MG63 (cell line): ENCODE measurements at regions not wholly inside any gene's neighbourhood (a gene's known extent, or its start where the extent isn't known, plus 50 kb on each side); places are given as distances from the start of the nearest gene placed in this dataset.

ENCODE experiments used
- DNase-seq: peaks from one replicate; pipeline ENCODE4 v3.0.0-alpha.2; 2020
- H3K27me3 ChIP-seq: fragments of 250-450 bp; sonication (Bioruptor Pico); 2 replicates; pipeline ENCODE4 v1.5.1; 2020; ENCODE audit warnings: mild to moderate bottlenecking, moderate library complexity
- H3K36me3 ChIP-seq: fragments of 250-450 bp; sonication (Bioruptor Pico); 2 replicates; pipeline ENCODE4 v1.5.1; 2020; ENCODE audit warnings: mild to moderate bottlenecking, moderate library complexity
- H3K4me3 ChIP-seq: fragments of 250-450 bp; sonication (Bioruptor Pico); 2 replicates; pipeline ENCODE4 v1.5.1; 2020; ENCODE audit warnings: mild to moderate bottlenecking, moderate library complexity
- H3K9me3 ChIP-seq: fragments of 250-450 bp; sonication (Bioruptor Pico); 2 replicates; pipeline ENCODE4 v1.5.1; 2020; ENCODE audit warnings: mild to moderate bottlenecking, moderate library complexity

DNA sequence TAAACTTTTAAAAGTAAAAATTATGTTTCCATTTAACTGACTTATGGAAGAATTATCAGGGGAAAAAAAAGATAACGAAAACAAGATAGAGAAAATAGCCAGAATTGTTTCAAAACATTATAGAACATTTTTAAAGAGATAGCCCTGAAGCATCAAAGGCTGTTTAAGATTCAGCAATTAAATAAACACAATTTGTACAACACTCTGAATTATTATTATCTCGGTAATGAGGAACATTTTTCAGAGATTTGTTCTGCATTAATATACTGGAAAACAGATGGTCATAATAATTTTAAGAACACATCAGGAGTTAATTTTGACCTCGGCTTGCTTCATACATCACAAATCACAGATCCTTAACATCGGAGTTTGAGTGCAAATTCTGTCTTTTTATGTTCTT, 643.8 kb downstream of the SORCS1 start:
- H3K9me3 ChIP-seq: no peaks in the 10 kb centered on the region
- no peaks in the 10 kb centered on the region for H3K36me3 ChIP-seq
- no peak overlapping the region for H3K4me3 ChIP-seq
- no peak for DNase-seq
- no peaks in the 10 kb centered on the region for H3K27me3 ChIP-seq

GRCh38 chr10:106519376-106520030, 645.0 kb downstream of the SORCS1 start:
- H3K36me3 ChIP-seq: no peaks in the 10 kb centered on the region
- H3K9me3 ChIP-seq: no peaks in the 10 kb centered on the region
- H3K27me3 ChIP-seq: no peaks in the 10 kb centered on the region
- DNase-seq: peak; percentile 28
- H3K4me3 ChIP-seq: no peak overlapping the region

GRCh38 chr10:106515206-106515790, 649.2 kb downstream of the SORCS1 start:
- peak; percentile 51 for DNase-seq
- no peak overlapping the region for H3K4me3 ChIP-seq
- no peaks in the 10 kb centered on the region for H3K9me3 ChIP-seq

GRCh38 chr10:106513352-106513771, 651.1 kb downstream of the SORCS1 start:
- H3K4me3 ChIP-seq: no peak overlapping the region
- H3K27me3 ChIP-seq: no peaks in the 10 kb centered on the region
- no peak for DNase-seq
- H3K9me3 ChIP-seq: no peaks in the 10 kb centered on the region
- no peaks in the 10 kb centered on the region for H3K36me3 ChIP-seq

More at GRCh38 chr10:106515206-106515790, 649.2 kb downstream of the SORCS1 start:
- H3K27me3 ChIP-seq: no peaks in the 10 kb centered on the region
- no peaks in the 10 kb centered on the region for H3K36me3 ChIP-seq

GRCh38 chr10:106511917-106512316, 652.6 kb downstream of the SORCS1 start:
- Histone ChIP-seq H3K36me3 (no peaks in the 10 kb centered on the region), H3K27me3 (no peaks in the 10 kb centered on the region), H3K4me3 (no peak overlapping the region), H3K9me3 (no peaks in the 10 kb centered on the region)
- DNase-seq: no peak

DNA sequence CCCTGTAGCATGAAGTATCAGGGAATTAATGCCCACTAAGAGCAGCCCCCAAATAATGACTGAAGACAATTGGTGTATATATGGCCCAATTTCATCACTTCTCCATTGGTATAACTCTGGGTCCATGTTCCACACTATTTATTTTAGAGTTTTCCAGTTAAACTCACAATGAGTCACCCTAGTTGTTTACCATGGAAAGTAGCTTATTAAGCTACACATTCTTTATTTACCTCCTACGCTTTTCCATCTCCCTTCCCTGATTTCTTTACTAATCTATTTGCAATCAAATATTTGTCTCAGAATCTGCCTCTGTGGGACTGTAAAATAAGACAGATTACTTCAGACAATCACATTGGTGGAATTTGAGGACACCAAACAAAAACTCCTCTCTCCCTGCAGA, 655.6 kb downstream of the SORCS1 start:
- Histone ChIP-seq H3K9me3 (no peaks in the 10 kb centered on the region; the same call in 1 of the 2 replicates), H3K4me3 (no peak overlapping the region), H3K27me3 (no peaks in the 10 kb centered on the region), H3K36me3 (no peaks in the 10 kb centered on the region)
- DNase-seq: no peak

DNA sequence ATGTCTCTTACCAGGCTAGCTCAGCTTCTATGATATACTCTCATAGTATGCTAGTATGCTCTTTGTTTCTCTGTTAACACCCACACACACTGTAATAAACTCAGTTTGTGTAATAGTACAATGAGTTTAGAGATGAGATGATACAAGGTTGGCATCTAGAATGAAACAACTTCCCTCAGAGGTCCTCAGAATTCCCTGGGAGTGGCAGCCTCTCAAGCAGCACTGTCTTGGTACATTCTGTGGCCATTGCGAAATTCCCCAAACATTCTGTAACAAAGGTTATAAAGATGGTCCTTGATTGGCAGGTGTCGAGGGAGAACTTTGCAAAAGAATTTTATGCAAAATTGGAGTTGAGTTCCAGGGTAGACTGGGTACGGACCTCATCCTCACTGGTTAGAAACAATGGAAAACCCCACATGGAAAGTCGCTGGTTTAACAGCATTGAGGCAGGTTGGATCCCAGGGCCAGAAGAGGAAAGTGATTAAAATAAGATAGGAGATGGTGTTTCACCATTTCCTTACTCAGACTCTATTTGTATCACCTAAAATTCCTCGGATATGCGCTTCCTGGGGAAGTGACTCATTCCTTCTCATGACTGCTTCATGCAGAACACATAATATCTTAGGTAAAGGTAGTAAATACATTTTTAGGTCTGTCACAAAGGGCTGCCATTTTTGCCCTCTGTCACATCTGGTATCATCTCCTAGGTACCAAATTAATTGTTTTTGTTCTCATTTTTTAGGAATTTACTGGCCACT, 657.8 kb downstream of the SORCS1 start:
- no peaks in the 10 kb centered on the region; the same call in 1 of the 2 replicates for H3K9me3 ChIP-seq
- no peaks in the 10 kb centered on the region for H3K36me3 ChIP-seq
- peak; percentile 17 for DNase-seq
- H3K27me3 ChIP-seq: no peaks in the 10 kb centered on the region
- no peak overlapping the region for H3K4me3 ChIP-seq

DNA sequence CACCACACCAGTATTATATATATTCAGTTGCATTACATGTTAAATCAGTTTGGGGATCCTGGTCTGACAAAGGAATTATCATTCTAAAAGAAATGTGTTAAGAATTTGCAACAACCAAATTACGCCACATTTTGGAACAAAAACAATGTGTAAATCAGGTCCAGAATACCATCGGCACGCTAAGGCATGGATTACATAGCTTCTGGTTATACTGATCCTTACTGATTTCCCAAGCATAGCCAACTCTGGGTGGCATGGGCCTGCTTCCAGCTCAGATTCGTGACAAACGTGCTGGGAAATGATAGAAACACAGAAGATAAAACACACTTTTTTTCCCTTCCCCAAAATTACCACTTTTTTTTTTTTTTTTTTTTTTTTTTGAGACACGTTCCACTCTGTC, 660.0 kb downstream of the SORCS1 start:
- DNase-seq: peak; percentile 67
- no peaks in the 10 kb centered on the region for H3K27me3 ChIP-seq
- peak overlapping the region; percentile 13; the same call in 1 of the 2 replicates for H3K4me3 ChIP-seq
- H3K36me3 ChIP-seq: no peaks in the 10 kb centered on the region
- H3K9me3 ChIP-seq: no peaks in the 10 kb centered on the region; the same call in 1 of the 2 replicates

DNA sequence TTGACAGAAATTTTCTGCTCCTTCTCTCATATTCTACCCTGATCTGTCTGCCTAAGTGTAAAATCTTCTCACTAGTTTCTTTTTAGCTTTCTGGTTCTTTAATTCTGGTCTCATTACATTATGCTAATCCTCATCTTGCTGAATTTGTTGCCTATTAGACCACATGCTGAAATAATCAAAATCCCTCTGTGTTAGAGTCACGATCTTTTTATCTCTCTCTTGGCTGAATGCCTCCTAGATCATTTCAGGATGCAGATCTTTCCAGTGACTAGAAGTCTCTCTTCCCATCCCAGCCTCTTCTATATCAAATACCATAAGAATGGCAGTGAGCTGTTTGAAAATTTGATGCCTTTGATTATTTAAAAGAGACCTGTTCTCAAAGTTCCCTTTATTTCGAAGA, 661.9 kb downstream of the SORCS1 start:
- Histone ChIP-seq H3K36me3 (no peaks in the 10 kb centered on the region), H3K4me3 (no peak overlapping the region), H3K9me3 (no peaks in the 10 kb centered on the region; the same call in 1 of the 2 replicates), H3K27me3 (no peaks in the 10 kb centered on the region)
- DNase-seq: no peak

GRCh38 chr10:106500925-106501525, 663.5 kb downstream of the SORCS1 start:
- Histone ChIP-seq H3K4me3 (no peak overlapping the region), H3K9me3 (no peaks in the 10 kb centered on the region; the same call in 1 of the 2 replicates), H3K27me3 (no peaks in the 10 kb centered on the region), H3K36me3 (no peaks in the 10 kb centered on the region)
- DNase-seq: no peak

GRCh38 chr10:106500041-106500924, 664.2 kb downstream of the SORCS1 start:
- Histone ChIP-seq H3K27me3 (no peaks in the 10 kb centered on the region), H3K4me3 (no peak overlapping the region), H3K9me3 (no peaks in the 10 kb centered on the region), H3K36me3 (no peaks in the 10 kb centered on the region)
- DNase-seq: no peak

GRCh38 chr10:106499448-106499847, 665.1 kb downstream of the SORCS1 start:
- no peaks in the 10 kb centered on the region for H3K9me3 ChIP-seq

GRCh38 chr10:106498675-106499074, 665.8 kb downstream of the SORCS1 start:
- no peak for DNase-seq
- Histone ChIP-seq H3K9me3 (no peaks in the 10 kb centered on the region), H3K36me3 (no peaks in the 10 kb centered on the region), H3K27me3 (no peaks in the 10 kb centered on the region), H3K4me3 (no peak overlapping the region)

More at GRCh38 chr10:106499448-106499847, 665.1 kb downstream of the SORCS1 start:
- H3K27me3 ChIP-seq: no peaks in the 10 kb centered on the region
- no peaks in the 10 kb centered on the region for H3K36me3 ChIP-seq
- no peak overlapping the region for H3K4me3 ChIP-seq
- no peak for DNase-seq

DNA sequence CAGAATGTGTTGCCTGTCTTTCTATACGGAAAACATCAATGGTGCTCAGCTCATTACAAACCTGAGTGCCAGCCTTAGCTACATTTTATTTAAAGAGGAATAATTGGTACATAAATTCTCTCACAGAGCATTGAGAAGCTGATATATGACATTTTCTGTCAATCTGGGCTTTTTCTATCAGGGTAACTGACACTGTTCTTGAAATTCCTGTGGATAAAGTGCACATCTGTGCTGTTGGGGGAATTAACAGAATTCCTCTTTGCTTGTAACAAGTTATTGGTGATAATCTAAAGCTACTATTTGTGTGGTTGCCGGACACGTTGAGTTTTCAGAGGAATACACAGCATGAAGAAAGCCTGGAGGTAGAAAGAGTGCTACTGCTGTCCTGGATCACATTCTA, 668.6 kb downstream of the SORCS1 start:
- H3K36me3 ChIP-seq: no peaks in the 10 kb centered on the region
- H3K4me3 ChIP-seq: no peak overlapping the region
- no peak for DNase-seq
- no peaks in the 10 kb centered on the region for H3K27me3 ChIP-seq
- no peaks in the 10 kb centered on the region for H3K9me3 ChIP-seq

GRCh38 chr10:106493751-106494150, 670.8 kb downstream of the SORCS1 start:
- Histone ChIP-seq H3K9me3 (no peaks in the 10 kb centered on the region), H3K27me3 (no peaks in the 10 kb centered on the region), H3K4me3 (no peak overlapping the region), H3K36me3 (no peaks in the 10 kb centered on the region)
- DNase-seq: no peak

DNA sequence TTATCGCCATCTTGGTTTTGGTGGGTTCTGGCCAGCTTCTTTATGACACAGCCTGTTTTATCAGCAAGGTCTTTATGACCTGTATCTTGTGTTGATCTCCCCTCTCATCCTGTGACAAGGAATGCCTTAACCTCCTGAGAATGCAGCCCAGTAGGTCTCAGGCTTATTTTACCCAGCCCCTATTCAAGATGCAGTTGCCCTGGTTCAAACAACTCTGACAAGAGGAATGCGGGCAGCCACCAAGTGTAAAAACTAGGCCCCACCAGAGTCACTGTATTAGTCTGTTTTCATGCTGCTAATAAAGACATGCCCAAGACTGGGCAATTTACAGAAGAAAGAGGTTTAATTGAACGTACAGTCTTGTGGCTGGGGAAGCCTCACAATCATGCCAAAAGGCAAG, 671.3 kb downstream of the SORCS1 start:
- DNase-seq: no peak
- no peaks in the 10 kb centered on the region for H3K36me3 ChIP-seq
- no peaks in the 10 kb centered on the region for H3K9me3 ChIP-seq
- no peak overlapping the region for H3K4me3 ChIP-seq
- H3K27me3 ChIP-seq: no peaks in the 10 kb centered on the region
